ENCODE measurements at regions not wholly inside any gene's neighbourhood (a gene's known extent, or its start where the extent isn't known, plus 50 kb on each side); places are given as distances from the start of the nearest gene placed in this dataset.

- TF ChIP-seq CTCF (IDR thresholded peaks at IDR 0.05; ENCODE audit: insufficient read depth, low read length, poor library complexity, severe bottlenecking), result no peak
- no peak overlapping the region for H3K4me3 ChIP-seq (replicated peaks; ENCODE audit: low read depth, low read length)
- no peaks in the 10 kb centered on the region for H3K36me3 ChIP-seq (ENCODE audit: control insufficient read depth, insufficient read depth, low read length)
- DNase-seq (ENCODE audit: extremely low read depth, insufficient read length), result no peak
- no peaks in the 10 kb centered on the region for H3K27me3 ChIP-seq (replicated peaks; ENCODE audit: control insufficient read depth, insufficient read depth, low read length)
Measured at GRCh38 chr4:35541888-35542213, 702.5 kb downstream of the ARAP2 start.

- no peak overlapping the region for H3K4me3 ChIP-seq (replicated peaks; ENCODE audit: low read depth, low read length)
- no peaks in the 10 kb centered on the region for H3K27me3 ChIP-seq (replicated peaks; ENCODE audit: control insufficient read depth, insufficient read depth, low read length)
- no peaks in the 10 kb centered on the region for H3K36me3 ChIP-seq (ENCODE audit: control insufficient read depth, insufficient read depth, low read length)
- no peak for TF ChIP-seq CTCF (IDR thresholded peaks at IDR 0.05; ENCODE audit: insufficient read depth, low read length, poor library complexity, severe bottlenecking)
- no peak for DNase-seq (ENCODE audit: extremely low read depth, insufficient read length)
Measured at GRCh38 chr4:35548921-35549320, 695.4 kb downstream of the ARAP2 start.

GRCh38 chr4:35556387-35556786 is 687.9 kb downstream of the ARAP2 start:
- DNase-seq (ENCODE audit: extremely low read depth, insufficient read length), result no peak
- no peak overlapping the region for H3K4me3 ChIP-seq (replicated peaks; ENCODE audit: low read depth, low read length)
- no peaks in the 10 kb centered on the region for H3K36me3 ChIP-seq (ENCODE audit: control insufficient read depth, insufficient read depth, low read length)
- no peaks in the 10 kb centered on the region for H3K27me3 ChIP-seq (replicated peaks; ENCODE audit: control insufficient read depth, insufficient read depth, low read length)
- TF ChIP-seq CTCF (IDR thresholded peaks at IDR 0.05; ENCODE audit: insufficient read depth, low read length, poor library complexity, severe bottlenecking), result no peak

- no peak for DNase-seq (ENCODE audit: extremely low read depth, insufficient read length)
- no peaks in the 10 kb centered on the region for H3K36me3 ChIP-seq (ENCODE audit: control insufficient read depth, insufficient read depth, low read length)
- H3K27me3 ChIP-seq (replicated peaks; ENCODE audit: control insufficient read depth, insufficient read depth, low read length), result no peaks in the 10 kb centered on the region
- TF ChIP-seq CTCF (IDR thresholded peaks at IDR 0.05; ENCODE audit: insufficient read depth, low read length, poor library complexity, severe bottlenecking), result no peak
- H3K4me3 ChIP-seq (replicated peaks; ENCODE audit: low read depth, low read length), result no peak overlapping the region
Measured at GRCh38 chr4:35559559-35560365, 684.6 kb downstream of the ARAP2 start.

GRCh38 chr4:35562861-35563260 is 681.5 kb downstream of the ARAP2 start:
- no peaks in the 10 kb centered on the region for H3K36me3 ChIP-seq (ENCODE audit: control insufficient read depth, insufficient read depth, low read length)
- TF ChIP-seq CTCF (IDR thresholded peaks at IDR 0.05; ENCODE audit: insufficient read depth, low read length, poor library complexity, severe bottlenecking), result no peak
- H3K27me3 ChIP-seq (replicated peaks; ENCODE audit: control insufficient read depth, insufficient read depth, low read length), result no peaks in the 10 kb centered on the region
- H3K4me3 ChIP-seq (replicated peaks; ENCODE audit: low read depth, low read length), result no peak overlapping the region
- DNase-seq (ENCODE audit: extremely low read depth, insufficient read length), result no peak

GRCh38 chr4:35565640-35566039 is 678.7 kb downstream of the ARAP2 start:
- Histone ChIP-seq H3K36me3 (ENCODE audit: control insufficient read depth, insufficient read depth, low read length) (no peaks in the 10 kb centered on the region), H3K27me3 (replicated peaks; ENCODE audit: control insufficient read depth, insufficient read depth, low read length) (no peaks in the 10 kb centered on the region), H3K4me3 (replicated peaks; ENCODE audit: low read depth, low read length) (no peak overlapping the region)
- DNase-seq (ENCODE audit: extremely low read depth, insufficient read length), result no peak
- TF ChIP-seq CTCF (IDR thresholded peaks at IDR 0.05; ENCODE audit: insufficient read depth, low read length, poor library complexity, severe bottlenecking), result no peak
